ENCODE measurements at regions not wholly inside any gene's neighbourhood (a gene's known extent, or its start where the extent isn't known, plus 50 kb on each side); places are given as distances from the start of the nearest gene placed in this dataset.

DNA sequence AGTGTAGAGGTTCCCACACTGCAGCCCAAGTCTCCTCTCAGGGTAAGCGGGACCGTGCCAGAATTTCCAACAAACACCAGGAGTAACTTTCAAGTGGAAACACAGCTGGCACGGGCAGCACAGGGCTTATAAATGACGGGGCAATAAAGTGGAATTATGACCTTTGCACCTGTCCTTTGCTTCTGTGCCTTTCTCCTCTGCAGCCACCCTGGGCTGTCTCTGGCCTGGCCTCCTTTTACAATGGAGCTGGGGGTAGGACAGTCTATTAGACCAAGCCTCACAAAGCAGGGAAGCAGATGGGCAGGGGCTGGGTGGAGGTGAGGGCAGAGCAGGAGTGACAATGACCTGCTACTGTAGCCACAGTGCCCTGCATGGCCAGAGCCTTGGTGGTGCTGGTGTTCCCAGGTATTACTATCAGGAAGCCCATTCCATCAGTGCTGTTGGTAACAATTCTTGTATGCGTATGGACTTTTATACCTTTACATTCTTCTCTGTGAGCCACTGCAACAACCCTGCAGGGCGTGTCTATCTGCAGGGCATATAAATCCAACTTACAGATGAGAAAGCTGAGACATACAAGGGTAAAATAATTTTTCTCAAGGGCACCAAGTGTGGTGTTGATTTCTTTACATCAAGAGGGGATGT lies 387.8 kb downstream of the CTTN start:
- no peak for TF ChIP-seq EZH2 (IDR thresholded peaks at IDR 0.05; ENCODE audit: borderline replicate concordance, low read depth, low read length, severe bottlenecking)
- TF ChIP-seq, protein P1, sequence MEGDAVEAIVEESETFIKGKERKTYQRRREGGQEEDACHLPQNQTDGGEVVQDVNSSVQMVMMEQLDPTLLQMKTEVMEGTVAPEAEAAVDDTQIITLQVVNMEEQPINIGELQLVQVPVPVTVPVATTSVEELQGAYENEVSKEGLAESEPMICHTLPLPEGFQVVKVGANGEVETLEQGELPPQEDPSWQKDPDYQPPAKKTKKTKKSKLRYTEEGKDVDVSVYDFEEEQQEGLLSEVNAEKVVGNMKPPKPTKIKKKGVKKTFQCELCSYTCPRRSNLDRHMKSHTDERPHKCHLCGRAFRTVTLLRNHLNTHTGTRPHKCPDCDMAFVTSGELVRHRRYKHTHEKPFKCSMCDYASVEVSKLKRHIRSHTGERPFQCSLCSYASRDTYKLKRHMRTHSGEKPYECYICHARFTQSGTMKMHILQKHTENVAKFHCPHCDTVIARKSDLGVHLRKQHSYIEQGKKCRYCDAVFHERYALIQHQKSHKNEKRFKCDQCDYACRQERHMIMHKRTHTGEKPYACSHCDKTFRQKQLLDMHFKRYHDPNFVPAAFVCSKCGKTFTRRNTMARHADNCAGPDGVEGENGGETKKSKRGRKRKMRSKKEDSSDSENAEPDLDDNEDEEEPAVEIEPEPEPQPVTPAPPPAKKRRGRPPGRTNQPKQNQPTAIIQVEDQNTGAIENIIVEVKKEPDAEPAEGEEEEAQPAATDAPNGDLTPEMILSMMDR (IDR thresholded peaks at IDR 0.05; ENCODE audit: borderline replicate concordance, extremely low read depth, low read length, poor library complexity, severe bottlenecking): no peak
- no peaks in the 10 kb centered on the region for H3K79me2 ChIP-seq (ENCODE audit: insufficient read depth, low read length)
- no peaks in the 10 kb centered on the region for H4K20me1 ChIP-seq (ENCODE audit: insufficient read depth, low read length)
- no peaks in the 10 kb centered on the region for H3K27me3 ChIP-seq (ENCODE audit: insufficient read depth, low read length, poor library complexity)
- H2AFZ ChIP-seq (ENCODE audit: low read depth, low read length): no peak overlapping the region
- no peak for ATAC-seq (ENCODE audit: insufficient read depth, low read depth)
- no peaks in the 10 kb centered on the region for H3K36me3 ChIP-seq (ENCODE audit: insufficient read depth, low read length)
- no peak overlapping the region for H3K27ac ChIP-seq (ENCODE audit: low read length)
- H3K4me3 ChIP-seq (ENCODE audit: low read depth in 1 of 2, low read length in 2 of 2): no peak overlapping the region
- peaks cover 5% of the 10 kb centered on the region for H3K9me3 ChIP-seq (ENCODE audit: insufficient read depth, low read length, severe bottlenecking)
- no peaks in the 10 kb centered on the region for H3K4me1 ChIP-seq (ENCODE audit: insufficient read depth, low read length)
- no peak overlapping the region for H3K4me2 ChIP-seq (ENCODE audit: insufficient read depth, low read length)
- no peak overlapping the region for H3K9ac ChIP-seq (ENCODE audit: low read depth, low read length)
- no peak for DNase-seq

DNA sequence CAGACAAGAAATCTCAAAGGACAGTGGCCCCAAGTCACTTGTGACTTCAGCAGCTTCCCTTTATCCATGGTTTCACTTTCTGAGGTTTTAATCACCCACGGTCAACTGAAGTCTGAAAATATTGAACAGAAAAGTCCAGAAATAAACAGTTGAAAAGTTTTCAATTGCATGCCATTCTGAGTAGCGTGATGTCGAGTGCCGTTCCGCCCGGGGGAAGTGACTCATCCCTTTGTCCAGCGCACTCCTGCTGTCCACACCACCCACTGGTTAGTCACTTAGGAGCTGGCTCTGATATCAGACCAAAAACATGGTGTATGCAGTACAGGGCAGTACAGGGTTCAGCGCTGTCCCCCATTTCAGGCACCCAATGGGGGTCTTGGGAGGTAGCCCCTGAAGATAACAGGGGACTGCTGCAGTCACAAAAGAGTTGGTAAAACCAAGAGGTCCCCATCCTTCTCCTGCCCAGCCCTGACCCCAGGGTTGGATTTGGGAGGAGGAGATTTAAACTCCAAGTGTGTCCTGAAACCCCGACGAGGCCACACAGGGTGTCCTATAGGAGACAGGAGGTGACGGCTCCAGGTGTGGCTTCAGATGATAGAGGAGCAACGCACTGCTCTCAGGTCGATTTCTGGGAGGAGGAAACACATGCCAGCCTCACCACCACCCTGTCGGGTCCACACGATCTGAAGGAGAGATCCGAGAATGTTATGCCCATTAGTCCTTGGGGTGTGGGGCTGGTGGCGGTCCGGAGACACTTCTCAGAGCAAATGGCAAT lies 390.1 kb downstream of the CTTN start:
- no peak for ATAC-seq (ENCODE audit: insufficient read depth, low read depth)
- no peak overlapping the region for H3K9ac ChIP-seq (ENCODE audit: low read depth, low read length)
- H2AFZ ChIP-seq (ENCODE audit: low read depth, low read length): no peak overlapping the region
- no peaks in the 10 kb centered on the region for H3K27me3 ChIP-seq (ENCODE audit: insufficient read depth, low read length, poor library complexity)
- no peak overlapping the region for H3K4me2 ChIP-seq (ENCODE audit: insufficient read depth, low read length)
- no peaks in the 10 kb centered on the region for H3K79me2 ChIP-seq (ENCODE audit: insufficient read depth, low read length)
- H3K4me3 ChIP-seq (ENCODE audit: low read depth in 1 of 2, low read length in 2 of 2): no peak overlapping the region
- H3K36me3 ChIP-seq (ENCODE audit: insufficient read depth, low read length): no peaks in the 10 kb centered on the region
- no peak for DNase-seq
- TF ChIP-seq, protein P1 (IDR thresholded peaks at IDR 0.05; ENCODE audit: borderline replicate concordance, extremely low read depth, low read length, poor library complexity, severe bottlenecking): no peak
- no peak for TF ChIP-seq EZH2 (IDR thresholded peaks at IDR 0.05; ENCODE audit: borderline replicate concordance, low read depth, low read length, severe bottlenecking)
- H4K20me1 ChIP-seq (ENCODE audit: insufficient read depth, low read length): no peaks in the 10 kb centered on the region
- H3K9me3 ChIP-seq (ENCODE audit: insufficient read depth, low read length, severe bottlenecking): peaks cover 13% of the 10 kb centered on the region
- H3K27ac ChIP-seq (ENCODE audit: low read length): no peak overlapping the region
- no peaks in the 10 kb centered on the region for H3K4me1 ChIP-seq (ENCODE audit: insufficient read depth, low read length)

DNA sequence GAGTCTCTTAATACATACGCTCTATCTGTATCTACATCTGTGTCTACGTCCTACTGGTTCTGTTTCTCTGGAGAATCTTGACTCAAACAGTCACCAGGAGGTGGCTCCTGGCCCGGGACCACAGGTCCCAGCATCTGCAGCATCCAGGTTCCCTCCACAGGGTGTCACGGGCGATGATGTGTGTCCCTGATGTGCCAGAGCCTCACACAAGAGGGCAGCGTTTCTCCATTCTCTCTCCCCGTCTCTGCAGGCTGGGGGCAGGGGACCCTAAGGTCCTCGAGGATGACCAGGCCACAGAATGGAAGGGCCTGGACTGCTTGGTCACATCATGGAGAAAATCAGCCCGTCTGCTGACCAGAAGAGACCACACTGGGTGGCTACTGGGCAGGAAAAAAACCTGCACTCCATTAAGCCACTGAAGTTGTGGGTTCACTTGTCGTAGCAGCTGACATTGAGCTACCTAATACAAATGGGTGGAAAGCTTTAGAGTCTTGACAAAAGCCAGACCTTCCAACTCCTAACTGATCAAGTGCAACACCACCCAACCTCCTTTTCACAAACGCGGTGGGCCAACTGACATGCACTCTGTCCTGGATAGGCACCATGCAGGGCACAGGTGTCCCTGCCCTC lies 392.5 kb downstream of the CTTN start:
- no peaks in the 10 kb centered on the region for H3K27me3 ChIP-seq (ENCODE audit: insufficient read depth, low read length, poor library complexity)
- H3K4me1 ChIP-seq (ENCODE audit: insufficient read depth, low read length): no peaks in the 10 kb centered on the region
- no peak overlapping the region for H3K4me2 ChIP-seq (ENCODE audit: insufficient read depth, low read length)
- no peak overlapping the region for H2AFZ ChIP-seq (ENCODE audit: low read depth, low read length)
- TF ChIP-seq, protein P1 (IDR thresholded peaks at IDR 0.05; ENCODE audit: borderline replicate concordance, extremely low read depth, low read length, poor library complexity, severe bottlenecking): peak; percentile 20
- no peak for TF ChIP-seq EZH2 (IDR thresholded peaks at IDR 0.05; ENCODE audit: borderline replicate concordance, low read depth, low read length, severe bottlenecking)
- no peak for ATAC-seq (ENCODE audit: insufficient read depth, low read depth)
- H3K36me3 ChIP-seq (ENCODE audit: insufficient read depth, low read length): no peaks in the 10 kb centered on the region
- H3K79me2 ChIP-seq (ENCODE audit: insufficient read depth, low read length): no peaks in the 10 kb centered on the region
- DNase-seq: no peak
- no peak overlapping the region for H3K27ac ChIP-seq (ENCODE audit: low read length)
- H4K20me1 ChIP-seq (ENCODE audit: insufficient read depth, low read length): no peaks in the 10 kb centered on the region
- H3K9ac ChIP-seq (ENCODE audit: low read depth, low read length): no peak overlapping the region
- no peak overlapping the region for H3K4me3 ChIP-seq (ENCODE audit: low read depth in 1 of 2, low read length in 2 of 2)
- peaks cover 17% of the 10 kb centered on the region for H3K9me3 ChIP-seq (ENCODE audit: insufficient read depth, low read length, severe bottlenecking)
